ENCODE measurements at regions not wholly inside any gene's neighbourhood (a gene's known extent, or its start where the extent isn't known, plus 50 kb on each side); places are given as distances from the start of the nearest gene placed in this dataset.

DNA sequence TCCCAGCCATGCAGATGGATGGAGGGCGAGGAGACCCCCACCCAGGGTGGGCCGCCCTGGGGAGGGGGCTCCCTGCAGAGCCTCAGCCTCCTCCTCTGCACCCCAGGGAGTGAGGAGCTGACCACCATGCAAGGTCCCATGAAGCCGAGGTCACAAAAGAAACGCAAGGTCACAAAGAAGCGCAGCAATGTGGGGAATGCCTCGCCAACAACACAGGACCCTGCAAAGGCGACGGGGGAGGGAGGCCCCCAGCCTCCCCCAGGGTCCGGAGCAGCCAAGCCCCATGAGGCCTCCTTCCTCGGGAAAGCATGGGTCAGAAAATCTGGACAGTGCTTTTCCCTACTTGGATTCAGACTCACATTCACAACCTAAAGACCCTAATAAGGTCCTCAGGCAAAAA is 191.5 kb downstream of the BRD1 start:
- TF ChIP-seq, protein P1, sequence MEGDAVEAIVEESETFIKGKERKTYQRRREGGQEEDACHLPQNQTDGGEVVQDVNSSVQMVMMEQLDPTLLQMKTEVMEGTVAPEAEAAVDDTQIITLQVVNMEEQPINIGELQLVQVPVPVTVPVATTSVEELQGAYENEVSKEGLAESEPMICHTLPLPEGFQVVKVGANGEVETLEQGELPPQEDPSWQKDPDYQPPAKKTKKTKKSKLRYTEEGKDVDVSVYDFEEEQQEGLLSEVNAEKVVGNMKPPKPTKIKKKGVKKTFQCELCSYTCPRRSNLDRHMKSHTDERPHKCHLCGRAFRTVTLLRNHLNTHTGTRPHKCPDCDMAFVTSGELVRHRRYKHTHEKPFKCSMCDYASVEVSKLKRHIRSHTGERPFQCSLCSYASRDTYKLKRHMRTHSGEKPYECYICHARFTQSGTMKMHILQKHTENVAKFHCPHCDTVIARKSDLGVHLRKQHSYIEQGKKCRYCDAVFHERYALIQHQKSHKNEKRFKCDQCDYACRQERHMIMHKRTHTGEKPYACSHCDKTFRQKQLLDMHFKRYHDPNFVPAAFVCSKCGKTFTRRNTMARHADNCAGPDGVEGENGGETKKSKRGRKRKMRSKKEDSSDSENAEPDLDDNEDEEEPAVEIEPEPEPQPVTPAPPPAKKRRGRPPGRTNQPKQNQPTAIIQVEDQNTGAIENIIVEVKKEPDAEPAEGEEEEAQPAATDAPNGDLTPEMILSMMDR (IDR thresholded peaks at IDR 0.05): no peak
- no peak for TF ChIP-seq ZFX (IDR thresholded peaks at IDR 0.05; ENCODE audit: borderline replicate concordance)
